DND-41 (cell line): ENCODE measurements at regions not wholly inside any gene's neighbourhood (a gene's known extent, or its start where the extent isn't known, plus 50 kb on each side); places are given as distances from the start of the nearest gene placed in this dataset.

Experiments
- ATAC-seq: fragments of 200-7000 bp; cut with Tn5 transposase; 3 replicates; pipeline ENCODE4 v1.9.1; 2021; ENCODE audit warnings: low read depth; ENCODE audit not compliant: insufficient read depth
- DNase-seq: peaks from one replicate; pipeline ENCODE4 v3.0.0-alpha.2; 2020
- H2AFZ ChIP-seq: 2 replicates; pipeline ENCODE4 v1.6.0; 2012; ENCODE audit warnings: low read depth, low read length
- H3K27ac ChIP-seq: 2 replicates; pipeline ENCODE4 v1.5.1; 2012; ENCODE audit warnings: low read length, inconsistent platforms
- H3K27me3 ChIP-seq: fragments of 200-600 bp; sonication (generic); 2 replicates; pipeline ENCODE4 v1.6.0; 2012; ENCODE audit warnings: low read length, mild to moderate bottlenecking, inconsistent platforms; ENCODE audit not compliant: insufficient read depth, poor library complexity
- H3K36me3 ChIP-seq: 2 replicates; pipeline ENCODE4 v1.5.1; 2012; ENCODE audit warnings: low read length, inconsistent platforms; ENCODE audit not compliant: insufficient read depth
- H3K4me1 ChIP-seq: 2 replicates; pipeline ENCODE4 v1.5.1; 2012; ENCODE audit warnings: mild to moderate bottlenecking, low read length; ENCODE audit not compliant: insufficient read depth
- H3K4me2 ChIP-seq: 2 replicates; pipeline ENCODE4 v1.6.0; 2012; ENCODE audit warnings: mild to moderate bottlenecking, moderate library complexity, low read length, inconsistent platforms; ENCODE audit not compliant: insufficient read depth
- H3K4me3 ChIP-seq, 2 experiments: fragments of 200-600 bp in 1 of 2; shearing (Covaris generic) in 1 of 2; 2 replicates each; pipeline ENCODE4 v1.5.1; 2012 to 2016; ENCODE audit warnings: inconsistent platforms in 2 of 2, low read length in 2 of 2, mild to moderate bottlenecking in 2 of 2, low read depth in 1 of 2, moderate library complexity in 1 of 2
- H3K79me2 ChIP-seq: 2 replicates; pipeline ENCODE4 v1.6.0; 2012; ENCODE audit warnings: low read length, inconsistent platforms; ENCODE audit not compliant: insufficient read depth
- H3K9ac ChIP-seq: 2 replicates; pipeline ENCODE4 v1.6.0; 2012; ENCODE audit warnings: low read depth, mild to moderate bottlenecking, inconsistent platforms, low read length, moderate library complexity
- H3K9me3 ChIP-seq: 2 replicates; pipeline ENCODE4 v1.5.1; 2012; ENCODE audit warnings: low read length, moderate library complexity, mild to moderate bottlenecking, inconsistent platforms; ENCODE audit not compliant: insufficient read depth, severe bottlenecking
- H4K20me1 ChIP-seq: 2 replicates; pipeline ENCODE4 v1.6.0; 2012; ENCODE audit warnings: low read length; ENCODE audit not compliant: insufficient read depth
- EZH2 ChIP-seq: IDR thresholded peaks from 3 replicates; pipeline ENCODE4 v1.6.1; 2012; ENCODE audit warnings: borderline replicate concordance, low read depth, mild to moderate bottlenecking, moderate library complexity, low read length, inconsistent platforms; ENCODE audit not compliant: severe bottlenecking
- TF ChIP-seq, protein P1 (sequence below): IDR thresholded peaks from 2 replicates; pipeline ENCODE4 v1.5.1; 2012; ENCODE audit warnings: borderline replicate concordance, low read length, moderate library complexity, mild to moderate bottlenecking; ENCODE audit not compliant: poor library complexity, severe bottlenecking; ENCODE audit errors: extremely low read depth

DNA sequence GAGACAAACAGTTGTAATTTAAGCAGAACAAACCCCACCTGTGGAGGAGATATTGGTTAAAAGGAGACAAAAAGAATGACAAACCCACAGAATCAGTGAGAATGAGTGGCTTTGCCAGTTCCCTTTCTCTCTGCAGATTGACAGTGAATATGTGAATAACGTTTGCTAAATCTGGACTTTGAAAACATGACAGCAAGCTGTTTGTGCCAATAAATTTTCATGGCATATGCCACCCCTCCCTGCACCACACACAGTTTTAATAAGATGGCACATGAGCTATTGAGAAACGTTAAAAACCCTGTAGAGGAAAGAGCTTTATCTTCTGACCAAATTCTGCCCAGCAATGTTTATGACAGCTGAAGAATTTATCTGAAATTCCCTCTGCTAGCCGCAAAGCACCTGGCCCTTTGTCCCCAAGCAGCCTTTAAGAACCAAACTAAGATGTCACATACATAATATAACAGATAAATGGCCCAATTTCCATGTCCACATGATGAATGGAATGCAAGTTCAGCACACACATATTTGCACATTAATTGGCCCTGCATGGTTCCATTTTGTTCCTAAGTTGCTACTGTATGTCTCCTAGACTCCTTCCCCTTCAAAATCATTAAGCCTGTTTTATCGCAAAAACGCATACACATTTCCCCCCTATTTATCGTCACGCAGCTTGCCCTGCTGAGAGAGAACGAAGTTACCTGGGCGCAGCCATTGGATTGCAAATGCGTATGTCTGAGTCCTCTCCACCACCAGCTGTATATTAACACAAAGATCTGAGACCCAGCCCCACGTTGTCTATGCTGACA is 773.5 kb upstream of the EEF2KMT start:
- Histone ChIP-seq H2AFZ (no peak overlapping the region), H3K9me3 (no peaks in the 10 kb centered on the region), H3K4me2 (no peak overlapping the region)

DNA sequence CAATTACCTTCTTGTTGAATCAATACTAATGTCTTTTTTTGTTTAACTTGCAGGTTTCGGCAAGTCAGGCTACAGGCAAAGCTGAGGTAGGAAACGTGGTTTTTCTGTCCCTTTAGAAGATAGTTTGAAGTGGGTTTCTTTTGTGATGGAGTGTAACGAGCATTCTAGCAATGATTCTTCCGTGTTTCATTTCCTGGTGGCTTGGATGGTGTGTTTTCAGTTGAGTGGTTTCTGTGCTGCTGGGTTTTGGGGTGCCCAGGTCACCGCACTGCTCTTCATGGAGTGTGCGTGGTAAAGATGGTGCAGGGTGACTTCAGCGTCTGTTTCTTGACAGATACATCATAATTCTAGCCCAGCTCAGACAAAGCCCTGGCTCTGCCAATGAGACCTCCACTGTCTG is 769.7 kb upstream of the EEF2KMT start:
- Histone ChIP-seq H3K27me3 (peaks cover 4% of the 10 kb centered on the region), H3K27ac (no peak overlapping the region), H3K4me1 (no peaks in the 10 kb centered on the region), H3K79me2 (no peaks in the 10 kb centered on the region), H2AFZ (0 out of 2 replicates have a peak overlapping the region, but pooled peaks have one; percentile 27), H3K36me3 (no peaks in the 10 kb centered on the region), H3K4me3 (no peak overlapping the region), H3K9ac (no peak overlapping the region), H4K20me1 (no peaks in the 10 kb centered on the region), H3K9me3 (no peaks in the 10 kb centered on the region), H3K4me2 (no peak overlapping the region)
- TF ChIP-seq, protein P1, sequence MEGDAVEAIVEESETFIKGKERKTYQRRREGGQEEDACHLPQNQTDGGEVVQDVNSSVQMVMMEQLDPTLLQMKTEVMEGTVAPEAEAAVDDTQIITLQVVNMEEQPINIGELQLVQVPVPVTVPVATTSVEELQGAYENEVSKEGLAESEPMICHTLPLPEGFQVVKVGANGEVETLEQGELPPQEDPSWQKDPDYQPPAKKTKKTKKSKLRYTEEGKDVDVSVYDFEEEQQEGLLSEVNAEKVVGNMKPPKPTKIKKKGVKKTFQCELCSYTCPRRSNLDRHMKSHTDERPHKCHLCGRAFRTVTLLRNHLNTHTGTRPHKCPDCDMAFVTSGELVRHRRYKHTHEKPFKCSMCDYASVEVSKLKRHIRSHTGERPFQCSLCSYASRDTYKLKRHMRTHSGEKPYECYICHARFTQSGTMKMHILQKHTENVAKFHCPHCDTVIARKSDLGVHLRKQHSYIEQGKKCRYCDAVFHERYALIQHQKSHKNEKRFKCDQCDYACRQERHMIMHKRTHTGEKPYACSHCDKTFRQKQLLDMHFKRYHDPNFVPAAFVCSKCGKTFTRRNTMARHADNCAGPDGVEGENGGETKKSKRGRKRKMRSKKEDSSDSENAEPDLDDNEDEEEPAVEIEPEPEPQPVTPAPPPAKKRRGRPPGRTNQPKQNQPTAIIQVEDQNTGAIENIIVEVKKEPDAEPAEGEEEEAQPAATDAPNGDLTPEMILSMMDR: no peak
- no peak for TF ChIP-seq EZH2
- ATAC-seq (peak; percentile 19; the same call in 1 of the 3 replicates), DNase-seq (peak; percentile 5)

More for the DNA sequence above, 773.5 kb upstream of the EEF2KMT start:
- no peak for TF ChIP-seq EZH2
- TF ChIP-seq, protein P1: no peak
- Histone ChIP-seq H3K27me3 (peaks cover 4% of the 10 kb centered on the region), H4K20me1 (no peaks in the 10 kb centered on the region), H3K36me3 (no peaks in the 10 kb centered on the region), H3K9ac (no peak overlapping the region), H3K4me3 (no peak overlapping the region), H3K79me2 (no peaks in the 10 kb centered on the region), H3K27ac (no peak overlapping the region), H3K4me1 (no peaks in the 10 kb centered on the region)
- ATAC-seq: no peak
- DNase-seq: no peak

DNA sequence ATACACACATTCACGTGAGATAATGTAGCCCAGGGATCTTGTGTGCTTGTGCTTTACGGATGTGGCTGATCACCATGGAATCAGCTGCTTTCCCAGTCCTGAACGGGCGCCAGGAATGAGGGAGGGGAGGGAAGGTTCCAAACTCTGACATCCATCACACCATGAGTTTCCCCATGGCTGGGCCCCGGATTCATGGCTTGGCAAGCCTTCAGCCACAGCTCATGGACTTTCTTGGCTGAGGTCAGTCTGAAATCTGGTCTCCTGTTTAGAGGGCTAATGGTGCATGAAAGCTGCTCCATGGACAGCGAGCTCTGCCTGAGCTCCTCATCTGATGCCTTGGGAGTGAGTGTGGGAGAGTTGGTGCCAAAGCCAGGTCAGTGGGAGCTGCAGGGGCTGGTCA is 767.6 kb upstream of the EEF2KMT start:
- Histone ChIP-seq H3K4me3 (no peak overlapping the region), H4K20me1 (no peaks in the 10 kb centered on the region), H3K27me3 (peaks cover 4% of the 10 kb centered on the region), H3K4me2 (no peak overlapping the region), H3K27ac (no peak overlapping the region), H2AFZ (no peak overlapping the region), H3K4me1 (no peaks in the 10 kb centered on the region), H3K79me2 (no peaks in the 10 kb centered on the region), H3K9ac (no peak overlapping the region), H3K36me3 (no peaks in the 10 kb centered on the region), H3K9me3 (no peaks in the 10 kb centered on the region)
- ATAC-seq (no peak), DNase-seq (no peak)
- TF ChIP-seq EZH2: no peak
- TF ChIP-seq, protein P1: no peak
